Activated CD4-positive, alpha-beta T cell treated with anti-CD3 and anti-CD28 coated beads, Interleukin-2, amount 50 U/mL, for 4 hours (primary cell): ENCODE measurements at regions not wholly inside any gene's neighbourhood (a gene's known extent, or its start where the extent isn't known, plus 50 kb on each side); places are given as distances from the start of the nearest gene placed in this dataset.

Source experiments
- DNase-seq, 2 experiments: peaks; one replicate each; pipeline ENCODE4 v3.0.0-alpha.2; 2020

- no peak for DNase-seq
Observed at GRCh38 chr6:24987446-24988115, 51.8 kb upstream of the RIPOR2 start.

DNA sequence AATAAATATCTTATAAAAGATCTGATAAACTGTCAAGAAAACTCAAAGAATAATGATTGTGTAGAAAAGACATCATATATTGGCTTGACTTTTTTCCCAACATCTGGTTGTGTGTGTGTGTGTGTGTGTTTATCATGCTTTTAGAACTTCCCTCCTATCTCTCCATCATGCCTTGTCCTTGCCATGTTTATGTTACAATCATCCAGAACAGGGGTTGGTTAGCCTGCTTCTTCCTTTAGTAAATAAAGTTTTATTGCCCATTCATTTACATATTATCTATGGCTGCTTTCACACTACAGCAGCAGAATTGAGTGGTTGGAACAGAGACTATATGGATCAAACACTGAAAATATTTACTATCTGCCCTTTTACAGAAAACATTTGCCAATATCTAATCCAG, 52.8 kb upstream of the RIPOR2 start:
- DNase-seq = no peak

- no peak for DNase-seq
Observed at GRCh38 chr6:24990236-24990845, 54.6 kb upstream of the RIPOR2 start.

- DNase-seq = no peak
Observed at GRCh38 chr6:24990944-24991809, 55.4 kb upstream of the RIPOR2 start.

DNA sequence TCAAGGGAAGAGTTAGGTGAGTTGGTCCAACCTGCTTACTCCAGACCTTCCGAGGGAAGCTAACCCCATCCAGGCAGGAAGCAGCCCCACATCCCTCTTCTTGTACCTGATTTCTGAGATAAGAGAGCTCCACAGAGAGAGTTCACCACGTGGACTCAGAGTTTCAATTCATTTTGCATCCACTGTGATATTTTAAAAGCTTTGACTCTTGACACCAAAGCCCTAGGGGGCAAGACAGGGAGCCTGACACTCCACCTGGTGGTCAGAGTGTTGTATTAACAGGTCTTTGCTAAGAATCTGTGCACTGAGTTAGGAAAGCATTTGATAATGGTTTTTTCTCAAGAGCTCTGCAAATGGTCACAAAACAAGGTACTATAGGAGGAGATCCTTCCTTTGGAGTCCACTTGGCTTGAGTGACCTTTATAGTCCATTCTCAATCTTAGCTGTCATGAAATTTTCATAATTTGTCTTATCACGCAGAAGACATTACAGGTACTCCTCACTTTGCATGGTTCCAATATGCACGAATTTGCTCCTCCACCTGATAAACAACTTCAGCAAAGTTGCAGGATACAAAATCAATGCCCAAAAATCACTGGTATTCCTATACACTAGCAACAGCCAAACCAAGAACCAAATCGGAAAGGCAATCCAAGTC, 56.2 kb upstream of the RIPOR2 start:
- DNase-seq = peak; percentile 64 to 72

DNA sequence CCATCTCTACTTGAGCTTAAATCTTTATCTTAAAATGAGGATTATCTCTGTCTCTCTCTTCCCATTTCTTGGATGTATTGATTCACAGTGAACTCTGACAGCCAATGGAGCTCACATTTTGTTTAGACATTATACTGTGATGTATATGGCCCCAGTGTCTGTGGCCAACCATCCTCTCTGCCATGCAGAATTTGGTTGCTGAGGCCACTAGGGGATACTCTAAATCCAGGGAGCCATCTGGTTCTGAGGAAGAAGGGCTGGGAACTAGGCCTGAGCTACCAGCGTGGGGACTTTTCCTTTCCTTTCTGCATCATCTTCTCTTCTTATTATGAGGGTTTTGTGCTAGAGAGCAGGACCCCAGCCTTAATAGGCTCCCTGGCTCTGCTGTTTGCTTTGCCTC, 59.1 kb upstream of the RIPOR2 start:
- DNase-seq = no peak

DNA sequence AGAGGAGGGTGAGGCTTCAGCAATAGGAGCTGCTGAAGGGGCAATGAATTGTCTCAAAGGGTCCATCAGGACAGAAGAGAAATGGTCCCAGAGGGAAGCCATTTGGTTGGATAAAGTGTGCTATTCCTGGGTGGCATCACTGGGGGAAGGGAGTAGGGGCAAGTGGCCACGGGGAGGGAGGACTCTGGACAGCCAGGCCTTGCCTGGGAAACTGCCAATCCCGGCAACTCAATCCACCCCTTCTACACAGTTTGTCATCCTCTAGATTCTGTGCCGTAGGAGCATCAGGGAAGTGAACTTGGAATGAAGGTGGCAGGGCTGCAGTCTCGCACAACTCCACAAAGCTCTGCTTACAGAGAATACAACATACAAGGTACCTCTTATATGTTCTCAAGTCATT, 59.5 kb upstream of the RIPOR2 start:
- no peak for DNase-seq

GRCh38 chr6:24996269-24996836, 60.6 kb upstream of the RIPOR2 start:
- no peak for DNase-seq

DNA sequence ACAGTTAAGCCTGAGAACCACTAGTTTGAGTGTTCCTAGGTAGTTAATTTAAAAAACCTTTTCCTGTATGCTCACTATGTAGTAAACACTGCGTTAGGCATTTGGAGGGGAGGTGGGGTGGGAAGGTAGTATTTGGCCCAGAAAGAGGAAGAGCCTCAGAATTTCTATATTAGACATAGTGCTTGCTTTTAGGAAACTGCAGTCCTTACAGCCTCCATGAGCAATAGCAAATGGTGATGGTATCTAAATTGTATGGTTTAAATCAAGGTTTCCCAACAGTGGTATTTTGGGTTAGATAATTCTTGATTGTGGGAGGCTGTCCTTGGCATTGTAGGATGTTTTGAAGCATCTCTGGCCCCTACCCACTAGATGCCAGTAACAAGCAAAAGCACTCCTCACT, 61.5 kb upstream of the RIPOR2 start:
- DNase-seq = no peak

DNA sequence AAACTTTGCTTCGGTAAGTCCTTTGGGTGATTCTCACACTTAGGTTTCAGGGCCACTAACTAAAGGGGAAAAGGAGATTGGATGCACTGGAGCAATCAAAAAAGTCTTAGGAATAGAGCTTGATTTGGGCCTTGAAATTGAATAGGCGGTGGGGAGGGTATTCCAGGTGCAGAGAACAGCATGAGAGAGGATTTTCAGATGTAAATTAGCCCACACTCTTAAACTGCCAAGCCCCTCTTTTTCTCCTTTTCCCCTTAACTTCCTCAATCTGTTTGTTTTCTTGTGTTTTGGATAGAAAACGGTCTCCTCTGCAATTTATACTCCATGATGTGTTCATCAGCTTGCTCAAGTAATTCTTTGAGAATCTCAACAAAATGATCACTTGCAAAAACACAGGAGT, 62.1 kb upstream of the RIPOR2 start:
- DNase-seq = no peak

DNA sequence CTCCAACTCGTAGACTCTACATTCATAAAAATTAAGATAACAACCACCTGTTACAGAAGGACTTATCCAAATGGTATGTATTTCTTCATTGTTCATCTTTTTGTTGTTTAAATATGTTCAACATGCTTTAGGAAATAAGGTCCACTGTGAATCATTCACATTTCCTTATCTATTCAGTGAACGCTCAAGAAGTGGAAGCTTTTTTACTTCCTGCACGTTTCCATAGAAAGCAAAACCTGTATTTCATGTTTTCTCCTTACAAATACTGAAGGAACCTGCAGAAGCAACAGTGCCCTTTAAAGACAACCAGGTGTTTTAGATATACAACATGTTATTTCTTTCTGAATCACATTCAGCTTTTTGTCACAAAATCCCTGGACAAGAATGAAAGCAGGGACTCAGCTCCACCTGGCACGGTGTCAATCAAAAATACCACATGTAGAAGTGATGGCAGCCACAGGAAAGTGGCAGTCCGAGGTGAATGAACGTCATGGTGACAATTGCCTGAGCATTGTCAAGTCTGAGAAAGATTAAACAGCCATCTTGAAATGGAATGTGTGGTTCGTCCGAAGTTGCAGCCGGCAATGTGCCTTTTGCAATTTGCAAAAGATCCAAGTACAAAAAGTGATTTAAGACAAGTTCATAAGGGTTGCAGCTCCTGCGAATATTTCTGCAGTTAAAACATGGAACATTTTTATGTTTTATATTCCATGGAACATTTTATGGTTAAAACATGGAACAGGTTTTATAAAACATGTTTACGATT, 66.7 kb upstream of the RIPOR2 start:
- no peak for DNase-seq

DNA sequence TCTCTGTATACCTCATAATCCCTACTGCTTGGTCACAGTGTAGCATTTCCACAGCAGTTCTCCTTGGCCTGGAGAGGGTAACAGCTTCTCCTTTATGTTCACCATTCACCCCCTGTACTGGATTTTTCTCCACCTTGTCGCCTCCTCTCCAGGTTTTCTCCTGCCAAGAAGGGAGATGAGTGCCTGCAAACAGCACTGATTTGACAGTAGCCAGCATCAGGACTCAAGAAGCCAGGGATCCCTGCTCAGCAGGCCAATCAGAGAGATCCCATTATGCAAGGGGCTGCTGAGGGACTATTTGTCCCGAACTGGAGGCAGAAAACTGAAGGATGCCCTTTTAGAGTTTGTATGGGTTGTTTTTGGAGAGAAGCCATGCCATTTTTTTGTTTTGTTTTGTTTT, 68.6 kb upstream of the RIPOR2 start:
- DNase-seq = no peak

- no peak for DNase-seq
Observed at GRCh38 chr6:25005010-25005409, 69.2 kb upstream of the RIPOR2 start.

DNA sequence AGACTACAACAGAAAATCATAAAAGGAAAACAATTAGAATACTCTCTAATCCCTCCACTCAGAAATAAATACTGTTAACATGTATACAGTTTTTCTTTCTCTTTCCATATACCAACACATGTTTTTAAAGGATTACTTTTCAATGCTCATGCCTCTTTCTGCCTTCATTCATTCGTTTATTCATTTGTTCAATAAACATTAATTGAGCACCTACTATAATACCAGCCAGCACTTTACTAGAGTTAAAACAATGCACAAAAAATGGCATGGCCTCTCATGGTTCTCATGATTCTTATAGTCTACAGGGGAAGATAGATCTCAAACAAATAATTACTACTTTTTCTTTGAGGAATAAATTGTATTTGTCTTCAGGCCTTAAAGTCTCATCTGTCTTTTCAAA, 70.3 kb upstream of the RIPOR2 start:
- no peak for DNase-seq

- DNase-seq = no peak
Observed at GRCh38 chr6:25006565-25007001, 70.8 kb upstream of the RIPOR2 start.

GRCh38 chr6:25007269-25007699, 71.5 kb upstream of the RIPOR2 start:
- DNase-seq = peak; percentile 29 to 32

GRCh38 chr6:25008707-25009392, 73.1 kb upstream of the RIPOR2 start:
- DNase-seq = no peak

DNA sequence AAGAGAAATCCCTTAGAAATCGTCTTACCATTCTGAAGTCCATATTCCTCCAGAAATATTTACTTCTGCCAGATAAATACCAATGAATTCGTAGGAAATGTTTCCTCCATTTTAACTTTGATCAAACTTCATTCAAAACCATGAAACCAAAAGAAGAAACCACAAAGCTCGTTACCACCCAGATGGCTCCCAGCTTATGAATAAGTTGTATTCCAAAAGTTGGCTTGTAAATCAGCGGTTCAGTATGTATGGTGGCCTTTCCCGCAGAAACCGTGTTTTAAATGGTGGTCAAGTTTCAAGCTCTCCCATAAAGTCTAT, 73.6 kb upstream of the RIPOR2 start:
- no peak for DNase-seq

DNA sequence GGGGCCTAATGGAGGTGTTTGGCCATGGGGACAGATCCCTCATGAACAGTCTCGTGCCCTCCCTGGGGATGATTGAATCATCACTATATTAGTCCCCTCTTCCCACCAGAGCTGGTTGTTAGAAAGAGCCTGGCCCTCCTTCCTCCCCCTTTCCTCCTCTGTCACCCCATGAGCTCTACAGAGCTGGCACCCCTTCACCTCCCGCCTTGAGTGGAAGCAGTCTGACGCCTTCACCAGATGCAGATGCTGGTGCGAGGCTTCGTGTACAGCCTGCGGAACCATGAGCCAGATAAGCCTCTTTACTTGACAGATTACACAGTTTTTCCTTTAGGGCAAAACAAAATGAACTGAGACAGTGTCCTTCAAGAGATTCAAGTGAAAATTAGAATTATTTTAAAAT, 74.4 kb upstream of the RIPOR2 start:
- no peak for DNase-seq

- no peak for DNase-seq
Observed at GRCh38 chr6:25010902-25011625, 75.3 kb upstream of the RIPOR2 start.

DNA sequence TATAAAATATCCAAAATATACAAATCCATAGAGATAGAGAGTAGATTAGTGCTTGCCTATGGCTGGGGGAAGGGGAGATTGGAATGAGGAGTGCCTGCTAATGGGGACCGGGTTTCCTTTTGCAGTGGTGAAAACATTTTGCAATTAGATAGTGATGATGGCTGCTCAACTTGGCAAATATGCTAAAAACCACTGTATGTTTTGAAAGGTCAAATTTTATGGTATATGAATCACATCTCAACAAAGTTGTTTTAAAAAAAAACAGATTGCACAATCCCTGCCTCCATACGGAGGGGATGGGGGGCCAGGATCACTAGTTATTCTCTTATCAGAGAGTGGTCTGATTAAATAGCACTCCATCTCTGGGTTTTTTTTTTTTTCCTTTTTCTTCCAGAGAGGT, 76.9 kb upstream of the RIPOR2 start:
- DNase-seq = no peak
